ENCODE measurements at regions not wholly inside any gene's neighbourhood (a gene's known extent, or its start where the extent isn't known, plus 50 kb on each side); places are given as distances from the start of the nearest gene placed in this dataset.
"Not testable (repeated sequence)": the region's sequence is repeated elsewhere in the genome, so short reads cannot be mapped to it uniquely, and the experiment has no call there.

DNA sequence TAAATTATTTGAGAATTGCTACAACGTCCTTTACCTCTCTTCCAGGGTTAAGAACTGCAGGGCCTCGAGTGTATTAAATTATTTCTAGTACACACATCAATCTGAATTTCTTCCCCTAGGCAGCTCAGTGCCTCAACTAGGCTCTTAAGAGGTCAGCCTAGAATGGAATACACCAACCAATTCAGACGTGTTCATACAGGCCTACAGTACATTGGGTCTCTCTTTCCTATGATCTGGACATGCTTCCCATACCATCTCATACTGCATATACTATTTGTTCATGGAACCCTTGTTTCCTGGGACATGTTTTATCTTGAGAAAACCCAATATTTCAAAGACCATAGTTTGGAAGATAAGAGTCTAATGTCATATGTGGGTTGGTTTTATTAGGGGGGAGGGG, 434.1 kb upstream of the WWC1 start:
- DNase-seq, result no peak

DNA sequence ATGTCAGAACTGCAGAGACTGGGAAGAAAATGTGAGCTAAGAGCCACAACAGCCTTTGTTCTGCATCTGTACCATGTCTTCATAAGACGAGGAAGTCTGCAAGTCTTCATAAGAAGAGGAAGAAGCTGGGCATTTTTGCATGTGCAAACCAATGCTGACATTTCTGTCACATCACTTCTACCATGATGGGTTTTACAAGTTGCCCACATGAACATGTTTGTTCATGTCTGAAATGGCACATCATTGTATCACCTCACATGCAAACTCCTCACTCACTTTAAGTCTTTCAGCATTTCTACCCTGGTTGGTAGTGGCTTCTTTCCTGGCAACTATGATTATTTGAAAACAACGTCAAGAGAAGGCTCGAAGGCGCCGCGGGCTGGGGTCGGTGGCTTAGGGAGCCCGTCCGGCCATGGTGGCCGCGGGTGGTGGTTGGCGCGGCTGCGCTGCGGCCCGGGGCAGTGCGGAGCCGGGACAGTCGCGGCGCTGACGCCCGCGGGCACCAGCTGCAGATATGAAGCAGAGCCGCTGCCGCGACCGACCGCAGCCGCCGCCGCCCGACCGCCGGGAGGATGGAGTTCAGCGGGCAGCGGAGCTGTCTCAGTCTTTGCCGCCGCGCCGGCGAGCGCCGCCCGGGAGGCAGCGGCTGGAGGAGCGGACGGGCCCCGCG, 433.1 kb upstream of the WWC1 start:
- DNase-seq, result not testable (repeated sequence)

DNA sequence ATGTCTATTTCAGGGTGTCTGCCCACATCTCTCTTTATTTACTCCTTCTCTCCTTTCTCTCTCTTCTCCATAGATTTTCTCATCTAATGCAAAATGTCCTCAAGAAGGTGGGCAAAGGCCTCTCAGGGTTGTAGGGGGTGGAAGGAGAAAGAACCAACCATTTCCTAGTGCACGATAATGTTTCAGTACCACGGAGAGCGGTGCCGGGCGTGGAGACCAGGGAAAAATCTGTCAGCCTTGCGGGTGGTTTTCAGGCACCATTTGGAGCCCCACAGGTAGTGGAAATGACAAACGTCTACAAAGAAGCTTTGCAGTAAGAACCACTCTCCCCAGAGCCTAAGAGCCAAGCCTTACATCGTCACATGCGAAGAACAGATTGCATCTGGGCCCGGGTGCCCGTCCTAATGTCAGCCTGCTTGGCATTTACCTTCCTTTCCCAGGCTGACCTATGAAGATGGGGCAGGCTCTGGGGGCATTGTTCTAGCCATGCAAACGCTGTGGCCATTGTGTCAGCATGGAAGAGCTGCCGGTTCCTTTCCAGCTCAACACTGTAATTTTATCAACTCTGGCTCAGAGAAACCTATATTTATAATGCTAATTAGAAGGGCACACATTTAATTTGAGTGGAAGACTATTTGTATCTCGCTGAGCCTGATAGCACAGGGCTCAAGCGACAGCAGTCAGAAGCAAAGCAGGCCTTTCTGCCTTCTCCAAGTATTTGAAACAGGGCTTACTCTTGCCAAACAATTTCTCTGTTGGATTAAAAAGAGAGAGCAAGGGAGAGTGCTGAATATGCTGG, 430.1 kb upstream of the WWC1 start:
- DNase-seq, result no peak

DNA sequence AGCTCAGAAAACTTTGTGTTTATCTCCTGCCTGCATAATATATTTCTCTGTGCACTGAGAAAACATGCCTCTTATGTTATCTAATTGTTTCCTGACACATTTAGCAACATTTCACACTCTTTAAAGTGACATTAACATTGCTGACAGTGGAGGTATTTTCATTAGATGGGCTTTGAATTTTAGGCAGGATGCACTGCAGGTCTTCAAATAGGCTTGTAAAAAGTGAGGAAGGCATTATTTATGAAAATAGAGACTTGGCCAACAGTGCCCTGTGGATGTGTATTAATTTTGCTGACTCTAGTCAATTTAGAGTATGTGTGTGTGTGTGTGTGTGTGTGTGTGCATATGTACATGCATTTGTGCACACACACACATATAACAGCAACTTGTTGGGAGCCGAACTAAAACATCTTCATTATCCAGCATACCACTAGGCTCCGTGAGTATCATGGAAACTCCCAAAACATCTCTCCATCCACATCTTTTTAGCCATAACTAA, 429.5 kb upstream of the WWC1 start:
- DNase-seq, result no peak

DNA sequence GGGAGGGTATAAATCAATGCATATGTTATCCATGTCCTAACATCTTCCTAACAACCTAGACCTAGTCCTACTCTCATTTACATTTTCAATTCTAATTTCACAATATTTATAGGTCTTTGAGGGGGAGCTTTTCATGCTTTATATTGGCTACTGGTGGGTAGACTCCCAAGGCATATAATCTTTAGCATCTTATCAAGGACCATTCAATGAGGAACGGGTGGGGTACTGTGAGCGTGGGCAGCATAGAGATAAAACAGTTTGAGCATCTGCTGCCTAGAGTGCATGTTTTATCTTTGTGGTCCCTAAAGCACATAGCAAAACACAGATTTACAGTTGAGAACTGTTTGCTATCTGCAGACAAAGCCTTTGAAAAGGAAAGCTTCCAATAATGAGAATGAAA, 427.6 kb upstream of the WWC1 start:
- no peak for DNase-seq

DNA sequence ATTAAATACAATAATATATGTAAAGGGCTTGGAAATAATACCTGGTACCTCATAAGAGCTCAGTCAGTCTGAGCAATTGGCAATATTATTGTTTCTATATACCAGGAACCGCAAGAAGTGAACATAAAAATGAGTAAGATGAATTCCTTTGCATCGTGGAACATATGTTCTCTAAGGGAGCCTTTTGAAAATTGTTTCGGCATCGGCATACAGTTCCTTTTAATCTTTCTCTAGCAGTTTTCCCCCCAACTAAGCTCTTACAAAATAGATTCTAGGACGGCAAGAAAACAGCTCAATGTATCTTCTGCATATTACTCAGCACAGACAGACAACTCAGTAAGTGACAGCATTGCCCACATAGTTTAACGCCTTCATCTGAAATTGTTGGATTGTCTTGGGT, 426.6 kb upstream of the WWC1 start:
- no peak for DNase-seq

DNA sequence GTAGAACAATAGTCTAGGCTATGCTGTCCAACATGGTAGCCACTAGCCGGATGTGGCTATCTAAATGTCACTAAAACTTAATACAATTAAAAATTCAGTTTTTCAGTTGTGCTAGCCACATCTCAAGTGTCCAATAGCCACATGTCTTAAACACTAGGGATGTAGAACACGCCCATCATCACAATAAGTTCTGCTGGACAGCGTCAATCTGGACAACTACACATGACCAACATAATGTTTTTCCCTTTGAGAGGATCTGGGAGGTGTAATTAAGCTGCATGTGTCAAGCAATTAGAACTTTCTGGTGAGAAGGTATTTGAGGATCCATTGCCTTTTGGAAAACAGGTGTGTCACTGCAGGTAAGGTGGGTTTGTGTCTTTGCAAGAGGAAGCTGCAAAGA, 424.6 kb upstream of the WWC1 start:
- no peak for DNase-seq

DNA sequence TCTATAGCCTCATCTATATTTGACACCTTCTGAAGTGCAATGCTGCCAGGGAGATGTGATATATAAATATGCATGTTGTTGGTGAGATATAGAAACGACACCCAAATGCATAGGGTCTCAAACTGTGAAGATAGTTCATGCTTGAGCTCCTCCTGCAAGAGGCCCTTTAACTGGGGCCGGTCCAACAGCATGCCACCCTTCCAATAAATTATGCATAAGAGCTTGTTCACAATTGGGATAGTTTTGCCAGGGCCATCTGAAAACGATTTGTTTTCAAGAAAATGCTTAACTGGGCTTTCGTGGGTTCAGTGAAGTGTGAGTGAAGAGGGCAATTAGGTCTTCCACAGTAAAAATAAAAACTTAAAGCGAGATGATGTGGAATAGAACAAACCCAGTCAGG, 424.2 kb upstream of the WWC1 start:
- DNase-seq, result no peak

DNA sequence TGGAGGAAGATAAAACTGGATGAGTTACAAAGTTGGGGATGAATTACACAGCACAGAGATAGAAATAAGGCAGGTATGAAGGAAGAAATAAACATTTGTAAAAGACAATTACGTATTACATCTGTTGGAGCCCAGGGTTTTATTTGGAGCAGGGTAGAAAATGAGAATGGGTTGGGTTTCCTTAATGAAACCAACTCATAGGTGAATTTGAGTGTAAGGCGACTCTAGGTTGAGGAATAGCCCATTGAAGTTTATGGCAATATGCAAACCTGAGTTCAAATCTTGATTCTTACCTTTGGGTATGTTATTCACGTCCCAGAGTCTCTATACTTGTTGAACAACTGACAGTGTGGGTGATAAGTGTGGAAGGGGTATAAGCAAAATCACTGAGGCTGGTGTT, 422.3 kb upstream of the WWC1 start:
- DNase-seq, result no peak

DNA sequence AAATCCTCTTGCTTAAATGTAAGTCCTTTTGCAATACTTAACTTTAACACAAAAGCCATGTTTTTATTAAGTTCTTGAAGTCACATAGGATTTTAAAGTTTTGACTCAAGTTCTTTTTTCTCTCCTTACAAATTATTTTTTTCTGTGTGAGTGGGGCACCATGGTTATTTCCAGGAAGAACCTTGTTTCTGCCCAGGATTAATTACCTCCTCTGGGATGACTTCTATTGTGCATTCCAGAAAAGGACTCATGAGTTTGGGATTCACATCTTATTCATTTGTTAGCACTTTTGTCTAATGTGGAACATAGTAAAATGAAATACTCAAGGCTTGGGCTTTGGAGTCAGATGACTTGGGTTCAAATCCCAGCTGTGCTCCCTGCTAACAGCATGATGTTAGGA, 421.4 kb upstream of the WWC1 start:
- DNase-seq, result no peak

DNA sequence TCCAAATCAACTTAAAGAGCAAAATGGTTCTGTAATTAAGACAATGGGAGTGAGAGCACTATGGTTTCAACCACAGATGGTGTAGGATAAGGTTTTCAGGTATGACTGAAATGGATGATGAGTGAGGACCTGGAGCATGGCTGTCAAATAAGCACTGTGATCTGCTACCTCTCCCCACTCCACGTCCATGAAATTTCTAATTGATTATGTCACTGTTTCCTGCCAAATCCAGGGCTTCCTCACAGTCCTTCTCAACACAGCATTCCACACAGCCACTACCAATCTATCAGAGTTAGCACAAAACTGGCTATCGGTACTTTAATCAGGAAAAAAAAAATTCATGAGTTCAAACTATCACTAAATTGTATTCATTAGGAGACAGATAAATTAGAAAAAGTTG, 420.4 kb upstream of the WWC1 start:
- DNase-seq, result no peak

DNA sequence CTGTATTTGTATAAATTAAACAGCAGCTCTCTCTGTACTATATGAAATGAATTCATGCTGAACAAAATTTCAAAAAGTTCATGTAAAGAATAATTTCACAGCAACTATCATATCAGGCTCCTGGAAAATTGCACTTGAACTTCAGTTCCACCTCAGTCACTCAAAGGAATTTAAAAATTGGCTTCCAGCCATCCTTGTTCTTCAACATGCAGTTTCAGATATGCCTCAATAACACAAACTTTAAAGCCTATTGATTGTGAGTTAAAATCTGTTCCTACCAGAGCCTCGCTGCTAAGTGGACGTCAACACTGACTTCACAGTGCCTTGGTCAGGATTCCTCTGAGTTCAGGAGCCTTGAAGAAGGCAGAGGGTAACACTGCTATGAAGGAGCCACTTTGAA, 418.7 kb upstream of the WWC1 start:
- no peak for DNase-seq

DNA sequence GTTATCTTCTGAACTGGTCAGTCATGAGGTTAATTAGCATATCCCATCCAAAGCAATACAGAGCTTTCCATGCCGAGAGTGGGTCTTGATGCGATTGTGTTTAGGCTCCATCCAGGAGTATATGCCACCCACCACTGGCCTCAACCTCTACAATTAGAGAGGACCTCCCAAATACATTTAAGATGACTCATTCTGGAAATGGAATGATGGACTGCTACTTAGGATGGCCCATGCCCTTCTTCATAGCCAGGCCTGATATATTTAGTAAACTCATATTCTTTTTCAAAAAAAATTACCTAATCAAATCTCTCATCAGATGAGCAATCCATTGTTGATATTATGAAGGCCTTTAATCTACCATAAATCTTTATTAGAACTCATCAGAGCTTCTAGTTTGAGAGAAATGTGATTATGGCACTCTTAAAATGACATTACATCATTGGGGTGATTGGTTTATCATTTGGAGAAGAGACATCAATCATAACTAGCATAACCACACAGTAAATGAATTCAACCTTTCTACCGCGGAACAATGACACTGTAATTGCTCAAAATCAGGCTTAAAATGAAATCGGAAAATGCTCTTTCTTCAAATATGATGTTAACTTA, 414.2 kb upstream of the WWC1 start:
- DNase-seq, result no peak

DNA sequence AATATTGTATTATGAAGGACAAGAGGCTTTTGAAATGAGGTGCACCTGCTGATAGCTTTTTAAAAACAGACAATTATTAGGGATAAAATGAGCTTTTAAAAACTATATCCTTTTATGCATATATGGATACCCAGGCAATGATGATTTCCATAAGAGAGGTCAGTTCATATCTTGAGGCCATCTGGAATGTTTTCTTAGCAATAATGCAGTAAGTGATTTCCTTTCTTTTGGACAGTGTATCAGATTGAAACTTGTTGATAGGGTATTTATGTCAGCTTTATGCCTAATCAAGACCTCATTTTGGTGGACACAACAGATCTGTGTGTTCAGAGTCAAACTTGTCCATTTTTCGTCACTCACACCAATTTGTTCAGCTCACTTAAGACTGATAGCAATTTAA, 413.5 kb upstream of the WWC1 start:
- DNase-seq, result no peak

DNA sequence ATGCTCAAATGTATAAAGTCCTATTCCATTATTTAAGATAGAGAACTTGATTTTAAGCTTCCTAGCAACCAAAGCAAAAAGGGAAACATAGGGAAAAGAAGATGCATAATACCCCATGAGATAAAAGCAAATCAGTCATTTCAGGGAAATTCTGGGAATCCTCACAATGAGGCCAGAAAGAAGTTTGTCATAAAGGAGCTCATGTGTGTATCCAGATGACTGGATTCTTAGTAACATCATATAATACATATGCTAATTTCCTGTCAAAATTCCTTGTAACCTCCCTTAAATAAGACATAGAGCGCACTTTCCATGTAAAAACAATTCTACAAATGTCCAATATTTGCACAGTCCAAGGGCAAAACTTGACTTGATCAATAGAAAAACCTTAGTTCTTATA, 411.0 kb upstream of the WWC1 start:
- DNase-seq, result no peak

DNA sequence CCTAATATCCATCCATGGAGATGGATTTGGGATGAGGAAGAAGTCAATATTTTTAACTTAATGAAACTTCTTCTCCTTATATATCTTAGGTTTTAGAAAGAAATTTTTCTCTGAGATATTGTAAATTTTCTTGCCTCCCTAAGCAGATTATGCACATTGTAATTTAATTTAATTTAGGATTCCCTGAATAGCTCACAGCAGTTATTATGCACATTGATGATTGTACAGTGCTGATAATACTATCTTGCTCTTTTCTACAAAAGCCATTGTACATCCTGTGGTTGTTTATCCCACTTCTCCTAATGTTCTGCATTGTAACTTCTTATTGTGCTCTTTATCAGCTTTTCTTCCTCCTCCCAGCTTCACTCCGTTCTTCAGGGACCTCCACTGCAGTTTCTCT, 410.4 kb upstream of the WWC1 start:
- no peak for DNase-seq

DNA sequence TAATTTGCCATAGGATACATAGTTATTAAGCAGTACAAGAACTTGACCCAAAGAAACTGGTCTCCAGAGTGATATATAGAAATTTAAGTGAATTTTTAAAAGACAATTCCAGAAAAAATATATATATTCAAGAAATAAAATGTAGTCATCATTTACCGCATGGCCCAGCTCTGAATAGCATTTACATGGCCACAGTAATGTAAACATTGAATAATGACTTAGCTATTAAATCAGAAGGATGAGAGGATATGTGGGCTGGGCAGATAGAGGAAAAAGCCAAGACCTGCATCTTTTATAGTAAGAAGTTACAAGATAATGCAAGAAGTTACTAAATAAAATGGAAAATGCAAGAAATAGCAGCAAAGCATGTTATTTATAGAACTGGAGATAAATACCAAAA, 405.2 kb upstream of the WWC1 start:
- DNase-seq, result no peak

DNA sequence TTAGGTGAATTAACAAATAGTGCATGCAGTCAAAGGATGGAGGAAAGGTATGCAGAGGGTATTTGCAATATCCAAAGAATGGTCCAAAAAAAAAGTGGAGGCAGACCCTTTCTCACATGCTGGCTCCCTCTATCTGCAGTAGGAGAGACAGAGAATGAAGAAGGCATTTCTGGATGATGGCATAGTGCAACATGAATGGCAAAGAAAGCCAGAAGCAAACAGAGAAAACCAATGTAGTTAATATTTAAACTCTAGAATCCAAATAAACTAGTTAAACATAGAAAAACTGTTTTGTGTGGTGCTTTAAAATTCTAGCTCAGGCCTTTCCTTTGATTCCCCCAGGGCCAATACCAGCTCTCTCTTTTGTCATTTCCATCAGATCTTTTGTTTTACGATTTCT, 403.1 kb upstream of the WWC1 start:
- no peak for DNase-seq

DNA sequence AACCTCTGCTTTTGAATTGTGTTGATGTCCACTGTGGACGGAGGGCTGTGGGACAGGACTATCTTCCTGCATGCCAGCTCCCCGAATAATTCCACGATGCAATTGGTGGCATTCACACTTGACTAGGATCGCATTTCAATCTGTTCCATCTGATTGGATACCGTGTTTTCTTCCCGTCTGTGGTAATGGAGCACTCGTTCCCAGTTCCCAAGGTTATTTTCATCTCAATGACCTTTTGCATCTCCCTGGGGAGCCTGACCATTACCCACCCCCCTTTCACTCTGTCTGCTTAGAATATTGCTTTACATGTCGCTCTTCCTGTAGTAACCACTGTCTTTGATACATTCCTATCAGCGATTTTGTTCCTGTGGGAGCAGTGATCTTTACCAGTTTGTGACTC, 402.2 kb upstream of the WWC1 start:
- no peak for DNase-seq

DNA sequence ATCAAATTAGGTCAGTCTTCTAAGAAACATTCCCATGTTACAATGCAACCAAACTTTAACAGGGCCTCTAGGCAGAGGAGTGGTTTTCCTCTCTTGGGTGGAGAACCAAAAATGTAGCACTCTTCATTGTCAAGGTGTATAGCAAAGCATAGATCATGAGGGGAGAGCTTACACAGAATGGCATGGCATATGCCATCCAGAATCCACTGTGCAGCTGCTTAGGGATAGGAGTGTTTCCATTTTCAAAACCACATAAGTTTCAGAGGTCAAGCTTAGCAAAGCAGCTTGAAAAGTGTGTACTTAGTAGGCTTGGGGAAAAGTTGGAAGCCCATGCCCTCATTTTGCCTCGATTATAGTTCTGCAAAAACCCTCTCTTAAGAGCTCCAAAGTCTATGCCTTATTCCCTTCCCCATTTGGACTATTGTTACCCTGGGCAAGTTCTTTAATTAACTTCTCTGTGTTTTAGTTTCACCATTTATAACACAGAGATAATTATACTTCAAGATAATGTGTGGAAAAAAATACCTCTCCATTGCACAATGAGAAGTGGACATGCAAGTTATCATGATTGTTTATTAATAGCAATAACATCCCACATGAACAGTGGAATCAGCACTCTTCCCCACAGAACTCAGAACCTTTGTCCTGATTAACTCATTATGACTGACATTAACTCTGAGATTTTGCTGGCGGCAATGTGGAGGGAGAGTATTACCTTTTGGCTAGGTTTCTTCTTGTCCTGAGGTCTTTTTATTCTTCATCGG, 398.9 kb upstream of the WWC1 start:
- no peak for DNase-seq

DNA sequence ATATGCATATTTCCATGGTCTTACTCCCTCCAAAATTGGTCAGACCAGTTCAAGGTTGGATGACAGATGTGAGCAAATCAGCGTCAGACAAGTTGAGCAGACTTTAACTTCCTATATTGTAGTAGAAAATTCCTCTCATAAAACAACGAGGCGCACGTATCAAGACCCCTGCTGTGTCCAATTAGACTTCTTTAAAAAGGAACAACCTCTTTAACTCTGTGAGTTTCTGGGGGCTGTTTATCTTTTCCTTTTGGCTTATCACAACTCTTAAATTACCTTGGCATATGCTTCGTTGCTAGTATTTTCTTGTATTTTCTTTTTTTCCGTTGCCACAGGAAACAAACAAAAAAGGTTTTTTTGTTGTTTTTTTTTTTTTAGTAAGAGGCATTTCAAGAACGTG, 398.2 kb upstream of the WWC1 start:
- DNase-seq, result no peak

DNA sequence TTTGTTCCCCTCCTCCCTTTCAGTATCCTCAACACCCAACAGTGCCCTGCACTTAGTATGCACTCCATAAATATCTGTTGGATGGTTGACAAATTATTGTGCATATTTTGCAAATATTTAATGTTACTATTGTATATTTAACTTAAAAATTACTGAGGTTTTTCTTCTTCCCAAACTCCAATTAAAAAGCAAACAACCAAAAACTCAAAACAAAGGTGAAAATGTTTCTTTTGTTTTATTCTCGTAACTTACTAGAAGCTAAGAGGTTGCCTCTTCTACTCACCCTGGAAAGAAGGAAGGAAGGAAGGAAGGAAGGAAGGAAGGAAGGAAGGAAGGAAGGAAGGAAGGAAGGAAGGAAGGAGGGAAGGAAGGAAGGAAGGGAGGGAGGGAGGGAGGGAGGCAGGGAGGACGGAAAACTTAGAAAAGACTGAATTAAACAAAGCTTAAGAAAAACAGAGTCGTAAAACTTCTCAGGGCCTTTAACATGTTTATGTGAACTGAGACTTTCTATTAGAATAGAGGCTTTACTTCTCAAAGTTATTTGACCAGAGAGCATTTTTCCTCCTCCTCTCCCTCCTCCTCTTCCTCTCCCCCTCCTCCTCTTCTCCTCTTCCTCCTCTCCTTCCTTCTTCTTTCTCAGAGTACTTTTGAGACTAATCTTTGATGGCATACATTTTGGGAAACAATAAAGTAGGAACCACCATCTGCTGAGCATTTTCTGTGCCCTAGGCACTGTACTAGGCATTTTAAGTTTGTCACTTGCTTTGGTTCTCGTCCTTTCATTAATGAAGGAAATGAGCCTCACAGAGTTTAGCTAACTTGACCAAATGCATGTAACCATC, 396.6 kb upstream of the WWC1 start:
- DNase-seq, result no peak
